Ishikawa (cell line): ENCODE measurements at regions not wholly inside any gene's neighbourhood (a gene's known extent, or its start where the extent isn't known, plus 50 kb on each side); places are given as distances from the start of the nearest gene placed in this dataset.

Experiments
- CEBPB ChIP-seq: IDR thresholded peaks from 2 replicates; pipeline ENCODE4 v1.6.1; 2012
- CREB1 ChIP-seq: IDR thresholded peaks from 2 replicates; pipeline ENCODE4 v1.6.1; 2012; ENCODE audit warnings: low read depth
- EGR1 ChIP-seq: IDR thresholded peaks from 2 replicates; pipeline ENCODE4 v1.6.1; 2012
- EP300 ChIP-seq: IDR thresholded peaks from 2 replicates; pipeline ENCODE4 v1.6.1; 2012; ENCODE audit warnings: borderline replicate concordance
- FOXM1 ChIP-seq: IDR thresholded peaks from 2 replicates; pipeline ENCODE4 v1.6.1; 2012; ENCODE audit warnings: low read depth, borderline replicate concordance
- NFIC ChIP-seq: IDR thresholded peaks from 2 replicates; pipeline ENCODE4 v1.6.1; 2012
- RAD21 ChIP-seq: IDR thresholded peaks from 2 replicates; pipeline ENCODE4 v1.6.1; 2012; ENCODE audit warnings: low read depth
- TAF1 ChIP-seq: IDR thresholded peaks from 2 replicates; pipeline ENCODE4 v1.6.1; 2012; ENCODE audit warnings: low read depth, mild to moderate bottlenecking
- TCF12 ChIP-seq: IDR thresholded peaks from 2 replicates; pipeline ENCODE4 v1.6.1; 2012; ENCODE audit warnings: low read depth
- TEAD4 ChIP-seq: IDR thresholded peaks from 2 replicates; pipeline ENCODE4 v1.6.1; 2012
- YY1 ChIP-seq: IDR thresholded peaks from 2 replicates; pipeline ENCODE4 v1.6.1; 2012; ENCODE audit warnings: low read depth
- ZBTB7A ChIP-seq: IDR thresholded peaks from 2 replicates; pipeline ENCODE4 v1.6.1; 2012; ENCODE audit warnings: low read depth
- TF ChIP-seq, protein P1 (sequence below): IDR thresholded peaks from 2 replicates; pipeline ENCODE4 v1.6.1; 2012
- TF ChIP-seq, protein P2 (sequence below): IDR thresholded peaks from 2 replicates; pipeline ENCODE4 v1.6.1; 2012
- TF ChIP-seq, protein P3 (sequence below): IDR thresholded peaks from 2 replicates; pipeline ENCODE4 v1.6.1; 2012; ENCODE audit warnings: low read depth, mild to moderate bottlenecking

DNA sequence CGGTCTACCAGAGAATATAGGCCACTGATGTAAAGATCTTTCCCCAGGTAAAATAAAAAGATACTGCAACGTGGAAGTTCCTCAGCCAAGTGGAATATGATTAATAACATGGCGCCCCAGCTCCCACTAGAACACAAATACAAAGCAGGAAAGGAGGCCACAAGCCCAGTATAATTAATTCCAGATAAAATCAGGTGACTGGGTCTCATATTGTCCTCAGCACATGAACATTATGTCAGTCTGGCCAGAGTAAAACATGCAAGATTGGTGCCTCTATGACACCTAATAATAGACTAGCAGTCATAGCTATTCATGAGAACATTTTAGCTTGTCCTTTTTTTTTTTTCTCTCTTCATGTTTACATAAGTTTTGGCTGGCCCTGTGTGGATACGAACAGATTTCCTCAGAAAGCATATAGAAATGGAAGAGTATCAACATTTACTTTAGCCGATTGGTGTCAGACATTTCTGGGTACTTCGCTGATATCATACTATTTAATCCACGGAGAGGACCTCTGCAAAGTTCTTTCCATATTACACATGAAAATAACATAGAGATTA lies 523.8 kb upstream of the SETBP1 start:
- TF ChIP-seq ZBTB7A = no peak
- TF ChIP-seq, protein P1, sequence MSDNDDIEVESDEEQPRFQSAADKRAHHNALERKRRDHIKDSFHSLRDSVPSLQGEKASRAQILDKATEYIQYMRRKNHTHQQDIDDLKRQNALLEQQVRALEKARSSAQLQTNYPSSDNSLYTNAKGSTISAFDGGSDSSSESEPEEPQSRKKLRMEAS = no peak
- no peak for TF ChIP-seq YY1
- TF ChIP-seq, protein P2, sequence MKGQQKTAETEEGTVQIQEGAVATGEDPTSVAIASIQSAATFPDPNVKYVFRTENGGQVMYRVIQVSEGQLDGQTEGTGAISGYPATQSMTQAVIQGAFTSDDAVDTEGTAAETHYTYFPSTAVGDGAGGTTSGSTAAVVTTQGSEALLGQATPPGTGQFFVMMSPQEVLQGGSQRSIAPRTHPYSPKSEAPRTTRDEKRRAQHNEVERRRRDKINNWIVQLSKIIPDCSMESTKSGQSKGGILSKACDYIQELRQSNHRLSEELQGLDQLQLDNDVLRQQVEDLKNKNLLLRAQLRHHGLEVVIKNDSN = no peak
- TF ChIP-seq CEBPB = no peak
- TF ChIP-seq CREB1 = no peak
- TF ChIP-seq NFIC = no peak
- TF ChIP-seq, protein P3, sequence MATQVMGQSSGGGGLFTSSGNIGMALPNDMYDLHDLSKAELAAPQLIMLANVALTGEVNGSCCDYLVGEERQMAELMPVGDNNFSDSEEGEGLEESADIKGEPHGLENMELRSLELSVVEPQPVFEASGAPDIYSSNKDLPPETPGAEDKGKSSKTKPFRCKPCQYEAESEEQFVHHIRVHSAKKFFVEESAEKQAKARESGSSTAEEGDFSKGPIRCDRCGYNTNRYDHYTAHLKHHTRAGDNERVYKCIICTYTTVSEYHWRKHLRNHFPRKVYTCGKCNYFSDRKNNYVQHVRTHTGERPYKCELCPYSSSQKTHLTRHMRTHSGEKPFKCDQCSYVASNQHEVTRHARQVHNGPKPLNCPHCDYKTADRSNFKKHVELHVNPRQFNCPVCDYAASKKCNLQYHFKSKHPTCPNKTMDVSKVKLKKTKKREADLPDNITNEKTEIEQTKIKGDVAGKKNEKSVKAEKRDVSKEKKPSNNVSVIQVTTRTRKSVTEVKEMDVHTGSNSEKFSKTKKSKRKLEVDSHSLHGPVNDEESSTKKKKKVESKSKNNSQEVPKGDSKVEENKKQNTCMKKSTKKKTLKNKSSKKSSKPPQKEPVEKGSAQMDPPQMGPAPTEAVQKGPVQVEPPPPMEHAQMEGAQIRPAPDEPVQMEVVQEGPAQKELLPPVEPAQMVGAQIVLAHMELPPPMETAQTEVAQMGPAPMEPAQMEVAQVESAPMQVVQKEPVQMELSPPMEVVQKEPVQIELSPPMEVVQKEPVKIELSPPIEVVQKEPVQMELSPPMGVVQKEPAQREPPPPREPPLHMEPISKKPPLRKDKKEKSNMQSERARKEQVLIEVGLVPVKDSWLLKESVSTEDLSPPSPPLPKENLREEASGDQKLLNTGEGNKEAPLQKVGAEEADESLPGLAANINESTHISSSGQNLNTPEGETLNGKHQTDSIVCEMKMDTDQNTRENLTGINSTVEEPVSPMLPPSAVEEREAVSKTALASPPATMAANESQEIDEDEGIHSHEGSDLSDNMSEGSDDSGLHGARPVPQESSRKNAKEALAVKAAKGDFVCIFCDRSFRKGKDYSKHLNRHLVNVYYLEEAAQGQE = no peak
- TF ChIP-seq TEAD4 = no peak
- no peak for TF ChIP-seq EGR1
- no peak for TF ChIP-seq FOXM1
- TF ChIP-seq EP300 = no peak
- TF ChIP-seq TCF12 = no peak
- no peak for TF ChIP-seq RAD21
- no peak for TF ChIP-seq TAF1

DNA sequence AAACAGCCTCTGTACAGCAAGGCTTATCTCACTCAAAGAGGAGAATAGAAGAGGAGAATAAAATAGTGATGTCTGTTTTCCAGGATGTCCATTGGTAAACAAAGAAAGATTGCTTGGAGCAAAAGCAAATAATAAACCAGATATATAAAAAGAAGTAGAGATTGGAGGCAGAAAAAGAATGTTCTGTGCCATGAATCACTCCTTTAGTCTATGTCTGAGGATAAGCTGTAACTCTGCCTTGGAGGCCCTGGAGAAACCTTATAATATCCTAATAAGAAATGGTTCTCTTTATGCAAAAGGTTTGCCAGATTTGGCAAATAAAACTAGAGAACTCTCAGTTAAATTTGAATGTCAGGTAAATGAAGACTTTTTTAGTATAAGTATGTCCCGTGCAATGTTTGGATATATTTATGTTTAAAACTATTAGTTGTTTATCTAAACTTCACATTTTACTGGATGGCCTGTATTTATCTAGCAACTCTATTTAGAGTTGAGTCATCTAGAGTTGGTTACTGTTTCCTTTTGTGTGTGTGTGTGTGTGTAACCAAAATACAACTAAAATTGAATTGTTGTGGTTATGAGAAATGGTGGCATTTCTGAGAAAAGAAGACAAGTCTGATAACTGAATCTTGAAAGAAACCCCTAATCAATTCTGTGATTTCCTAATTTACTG lies 510.3 kb upstream of the SETBP1 start:
- TF ChIP-seq TEAD4 = no peak
- no peak for TF ChIP-seq FOXM1

DNA sequence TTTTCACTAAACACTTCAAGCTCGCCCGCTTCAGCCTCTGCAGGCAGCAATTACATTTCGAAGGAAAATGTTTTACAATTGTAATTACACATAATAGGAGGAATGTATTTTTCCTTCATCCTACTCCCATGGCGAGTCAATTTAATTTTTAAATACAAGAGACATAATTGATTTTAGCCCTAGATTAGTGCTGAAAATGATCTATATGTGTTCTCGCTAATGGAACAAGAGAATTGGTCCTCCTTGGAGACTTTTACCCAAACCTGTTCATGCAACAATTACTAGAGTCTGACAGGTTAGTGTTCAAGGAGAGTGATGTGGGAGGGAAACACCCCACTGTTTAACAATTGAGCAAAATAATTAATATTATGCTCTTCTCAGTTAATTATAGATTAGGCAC lies 509.4 kb upstream of the SETBP1 start:
- TF ChIP-seq CEBPB = no peak
- TF ChIP-seq, protein P2 = no peak
- no peak for TF ChIP-seq TEAD4
- no peak for TF ChIP-seq YY1
- no peak for TF ChIP-seq RAD21
- TF ChIP-seq, protein P1 = no peak

DNA sequence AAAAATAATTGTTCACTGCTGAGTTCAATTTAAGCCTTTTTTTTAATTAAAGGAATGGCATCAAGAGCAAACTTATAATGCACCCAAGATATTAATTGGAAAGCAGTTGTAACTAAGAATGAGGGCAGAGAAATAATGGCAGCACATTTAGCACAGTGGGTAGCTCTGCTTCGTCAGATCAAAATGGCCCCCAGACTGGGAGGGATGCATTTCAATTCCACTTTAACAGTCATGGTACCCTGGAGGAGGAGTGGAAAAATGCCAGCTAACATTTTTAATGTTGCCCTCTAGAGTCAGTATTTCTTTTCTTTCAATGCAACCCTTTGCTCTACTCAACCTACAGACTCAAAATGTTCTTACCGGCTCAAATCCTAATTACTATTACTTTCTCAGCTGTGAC lies 504.8 kb upstream of the SETBP1 start:
- TF ChIP-seq, protein P1 = no peak
- TF ChIP-seq FOXM1 = no peak
- TF ChIP-seq TEAD4 = no peak
- TF ChIP-seq TAF1 = no peak
- no peak for TF ChIP-seq TCF12
- TF ChIP-seq, protein P3 = no peak
- TF ChIP-seq NFIC = no peak
- no peak for TF ChIP-seq CEBPB
- no peak for TF ChIP-seq YY1
- TF ChIP-seq, protein P2 = no peak
- no peak for TF ChIP-seq EP300
- TF ChIP-seq ZBTB7A = no peak
- TF ChIP-seq EGR1 = no peak
- no peak for TF ChIP-seq RAD21

DNA sequence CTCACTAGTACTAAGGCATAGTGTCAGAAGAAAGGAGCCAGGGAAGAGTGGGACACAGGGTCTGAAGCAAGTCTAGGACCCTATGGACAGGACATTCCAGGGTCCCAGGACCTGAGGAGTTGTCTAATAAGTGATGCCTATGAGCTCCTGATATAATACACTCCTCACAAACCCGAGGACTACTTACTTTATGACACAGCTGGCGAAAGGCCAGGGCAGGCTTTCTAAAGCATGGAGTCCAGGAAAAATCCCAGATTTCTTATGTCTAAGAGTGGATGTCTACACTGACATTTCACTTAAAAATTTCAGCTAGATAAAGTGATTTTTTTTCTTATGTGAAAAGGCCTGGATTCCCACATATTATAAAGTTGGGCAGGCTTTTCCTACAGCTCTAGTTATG lies 502.2 kb upstream of the SETBP1 start:
- no peak for TF ChIP-seq RAD21
- TF ChIP-seq ZBTB7A = no peak
- TF ChIP-seq, protein P2 = no peak

DNA sequence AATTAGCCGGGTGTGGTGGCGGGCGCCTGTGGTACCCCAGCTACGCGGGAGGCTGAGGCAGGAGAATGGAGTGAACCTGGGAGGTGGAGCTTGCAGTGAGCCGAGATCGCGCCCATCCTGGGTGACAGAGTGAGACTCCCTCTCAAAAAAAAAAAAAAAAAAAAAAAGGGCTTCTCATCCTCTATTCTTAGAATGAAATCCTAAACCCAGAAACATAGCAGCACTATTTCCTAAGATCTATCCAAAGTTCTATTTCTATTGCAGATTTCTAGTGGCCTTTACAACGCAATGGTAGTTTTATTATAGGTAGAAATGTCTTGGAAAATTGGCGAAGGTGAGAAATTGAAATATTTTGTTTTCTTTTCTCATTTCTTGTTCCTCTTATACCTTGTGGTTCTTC lies 501.0 kb upstream of the SETBP1 start:
- no peak for TF ChIP-seq TEAD4
- no peak for TF ChIP-seq FOXM1
- TF ChIP-seq ZBTB7A = no peak
- no peak for TF ChIP-seq CEBPB
- TF ChIP-seq EP300 = no peak
- no peak for TF ChIP-seq CREB1
- no peak for TF ChIP-seq NFIC
- TF ChIP-seq, protein P2 = no peak
- no peak for TF ChIP-seq RAD21
- TF ChIP-seq, protein P1 = no peak
- no peak for TF ChIP-seq YY1
- TF ChIP-seq EGR1 = no peak
- TF ChIP-seq TAF1 = no peak
- no peak for TF ChIP-seq TCF12
